Liver (tissue), 3 donors: ENCODE measurements at regions not wholly inside any gene's neighbourhood (a gene's known extent, or its start where the extent isn't known, plus 50 kb on each side); places are given as distances from the start of the nearest gene placed in this dataset.

Experiments used
- GABPA ChIP-seq, 2 donors: IDR thresholded peaks in 1 of 2; conservative IDR thresholded peaks in 1 of 2; 2 replicates each; pipeline ENCODE4 v1.6.1; 2016; ENCODE audit warnings: antibody characterized with exemption in 2 of 2, mild to moderate bottlenecking in 1 of 2, moderate library complexity in 1 of 2
- HNF4A ChIP-seq, 2 donors: conservative IDR thresholded peaks; 2 replicates each; pipeline ENCODE4 v1.6.1; 2016; ENCODE audit warnings: antibody characterized with exemption in 2 of 2, mild to moderate bottlenecking in 2 of 2
- HNF4G ChIP-seq: IDR thresholded peaks from 2 replicates; pipeline ENCODE4 v1.6.1; 2016; ENCODE audit warnings: antibody characterized with exemption
- JUND ChIP-seq, 2 donors: IDR thresholded peaks; 2 replicates each; pipeline ENCODE4 v1.6.1; 2016; ENCODE audit warnings: antibody characterized with exemption in 2 of 2
- RXRA ChIP-seq, 2 donors: IDR thresholded peaks; 2 replicates each; pipeline ENCODE4 v1.6.1; 2017 to 2018; ENCODE audit warnings: antibody characterized with exemption in 2 of 2, mild to moderate bottlenecking in 1 of 2
- SP1 ChIP-seq: IDR thresholded peaks from 2 replicates; pipeline ENCODE4 v1.6.1; 2018; ENCODE audit warnings: antibody characterized with exemption, mild to moderate bottlenecking
- TAF1 ChIP-seq: conservative IDR thresholded peaks from 2 replicates; pipeline ENCODE4 v1.6.1; 2016; ENCODE audit warnings: antibody characterized with exemption, mild to moderate bottlenecking
- TF ChIP-seq, protein P1 (sequence below): IDR thresholded peaks from 2 replicates; pipeline ENCODE4 v1.6.1; 2016; ENCODE audit warnings: antibody characterized with exemption
- TF ChIP-seq, protein P2 (sequence below): fragments of 150-350 bp; IDR thresholded peaks from 2 replicates; pipeline ENCODE4 v1.5.1; 2017; ENCODE audit warnings: improper control_type of control experiment, low read depth, low read length; ENCODE audit not compliant: missing input control
- TF ChIP-seq, protein P3 (sequence below): IDR thresholded peaks from 2 replicates; pipeline ENCODE4 v1.6.1; 2016; ENCODE audit warnings: antibody characterized with exemption, mild to moderate bottlenecking
- TF ChIP-seq, protein P4 (sequence below): IDR thresholded peaks from 2 replicates; pipeline ENCODE4 v1.6.1; 2016; ENCODE audit warnings: antibody characterized with exemption
- donor health status: healthy.
- donor health status: healthy.

DNA sequence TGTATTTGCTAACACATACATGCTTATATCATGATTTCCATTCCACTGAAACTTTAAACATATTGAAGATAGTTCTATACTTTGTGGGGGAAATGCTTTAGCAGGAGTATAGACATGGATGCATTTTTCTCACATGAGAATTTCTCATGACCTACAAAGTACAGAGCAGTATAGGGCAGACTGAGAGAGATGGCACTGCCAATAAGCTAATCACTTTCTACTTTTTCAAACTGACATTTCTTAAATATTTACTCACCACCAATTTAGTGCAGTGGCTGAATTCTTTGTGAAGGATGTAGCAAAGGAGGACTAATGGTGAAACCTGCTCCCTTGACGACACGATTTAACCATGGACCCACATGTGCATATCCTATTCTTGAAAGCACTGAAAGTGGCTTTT lies 923.5 kb downstream of the ADGRL2 start:
- TF ChIP-seq JUND (IDR thresholded peaks at IDR 0.05), result no peak
- TF ChIP-seq, protein P1, sequence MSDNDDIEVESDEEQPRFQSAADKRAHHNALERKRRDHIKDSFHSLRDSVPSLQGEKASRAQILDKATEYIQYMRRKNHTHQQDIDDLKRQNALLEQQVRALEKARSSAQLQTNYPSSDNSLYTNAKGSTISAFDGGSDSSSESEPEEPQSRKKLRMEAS, result no peak
- TF ChIP-seq, protein P2, sequence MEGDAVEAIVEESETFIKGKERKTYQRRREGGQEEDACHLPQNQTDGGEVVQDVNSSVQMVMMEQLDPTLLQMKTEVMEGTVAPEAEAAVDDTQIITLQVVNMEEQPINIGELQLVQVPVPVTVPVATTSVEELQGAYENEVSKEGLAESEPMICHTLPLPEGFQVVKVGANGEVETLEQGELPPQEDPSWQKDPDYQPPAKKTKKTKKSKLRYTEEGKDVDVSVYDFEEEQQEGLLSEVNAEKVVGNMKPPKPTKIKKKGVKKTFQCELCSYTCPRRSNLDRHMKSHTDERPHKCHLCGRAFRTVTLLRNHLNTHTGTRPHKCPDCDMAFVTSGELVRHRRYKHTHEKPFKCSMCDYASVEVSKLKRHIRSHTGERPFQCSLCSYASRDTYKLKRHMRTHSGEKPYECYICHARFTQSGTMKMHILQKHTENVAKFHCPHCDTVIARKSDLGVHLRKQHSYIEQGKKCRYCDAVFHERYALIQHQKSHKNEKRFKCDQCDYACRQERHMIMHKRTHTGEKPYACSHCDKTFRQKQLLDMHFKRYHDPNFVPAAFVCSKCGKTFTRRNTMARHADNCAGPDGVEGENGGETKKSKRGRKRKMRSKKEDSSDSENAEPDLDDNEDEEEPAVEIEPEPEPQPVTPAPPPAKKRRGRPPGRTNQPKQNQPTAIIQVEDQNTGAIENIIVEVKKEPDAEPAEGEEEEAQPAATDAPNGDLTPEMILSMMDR, result no peak
- TF ChIP-seq, protein P3, sequence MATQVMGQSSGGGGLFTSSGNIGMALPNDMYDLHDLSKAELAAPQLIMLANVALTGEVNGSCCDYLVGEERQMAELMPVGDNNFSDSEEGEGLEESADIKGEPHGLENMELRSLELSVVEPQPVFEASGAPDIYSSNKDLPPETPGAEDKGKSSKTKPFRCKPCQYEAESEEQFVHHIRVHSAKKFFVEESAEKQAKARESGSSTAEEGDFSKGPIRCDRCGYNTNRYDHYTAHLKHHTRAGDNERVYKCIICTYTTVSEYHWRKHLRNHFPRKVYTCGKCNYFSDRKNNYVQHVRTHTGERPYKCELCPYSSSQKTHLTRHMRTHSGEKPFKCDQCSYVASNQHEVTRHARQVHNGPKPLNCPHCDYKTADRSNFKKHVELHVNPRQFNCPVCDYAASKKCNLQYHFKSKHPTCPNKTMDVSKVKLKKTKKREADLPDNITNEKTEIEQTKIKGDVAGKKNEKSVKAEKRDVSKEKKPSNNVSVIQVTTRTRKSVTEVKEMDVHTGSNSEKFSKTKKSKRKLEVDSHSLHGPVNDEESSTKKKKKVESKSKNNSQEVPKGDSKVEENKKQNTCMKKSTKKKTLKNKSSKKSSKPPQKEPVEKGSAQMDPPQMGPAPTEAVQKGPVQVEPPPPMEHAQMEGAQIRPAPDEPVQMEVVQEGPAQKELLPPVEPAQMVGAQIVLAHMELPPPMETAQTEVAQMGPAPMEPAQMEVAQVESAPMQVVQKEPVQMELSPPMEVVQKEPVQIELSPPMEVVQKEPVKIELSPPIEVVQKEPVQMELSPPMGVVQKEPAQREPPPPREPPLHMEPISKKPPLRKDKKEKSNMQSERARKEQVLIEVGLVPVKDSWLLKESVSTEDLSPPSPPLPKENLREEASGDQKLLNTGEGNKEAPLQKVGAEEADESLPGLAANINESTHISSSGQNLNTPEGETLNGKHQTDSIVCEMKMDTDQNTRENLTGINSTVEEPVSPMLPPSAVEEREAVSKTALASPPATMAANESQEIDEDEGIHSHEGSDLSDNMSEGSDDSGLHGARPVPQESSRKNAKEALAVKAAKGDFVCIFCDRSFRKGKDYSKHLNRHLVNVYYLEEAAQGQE, result no peak
- TF ChIP-seq SP1, result no peak
- TF ChIP-seq HNF4A (conservative IDR thresholded peaks at IDR 0.05), result no peak
- no peak for TF ChIP-seq RXRA (IDR thresholded peaks at IDR 0.05)
- TF ChIP-seq TAF1, result no peak
- TF ChIP-seq GABPA (IDR thresholded peaks at IDR 0.05 in 1 of 2, conservative IDR thresholded peaks at IDR 0.05 in 1 of 2), result no peak
- TF ChIP-seq HNF4G, result no peak
- TF ChIP-seq, protein P4, sequence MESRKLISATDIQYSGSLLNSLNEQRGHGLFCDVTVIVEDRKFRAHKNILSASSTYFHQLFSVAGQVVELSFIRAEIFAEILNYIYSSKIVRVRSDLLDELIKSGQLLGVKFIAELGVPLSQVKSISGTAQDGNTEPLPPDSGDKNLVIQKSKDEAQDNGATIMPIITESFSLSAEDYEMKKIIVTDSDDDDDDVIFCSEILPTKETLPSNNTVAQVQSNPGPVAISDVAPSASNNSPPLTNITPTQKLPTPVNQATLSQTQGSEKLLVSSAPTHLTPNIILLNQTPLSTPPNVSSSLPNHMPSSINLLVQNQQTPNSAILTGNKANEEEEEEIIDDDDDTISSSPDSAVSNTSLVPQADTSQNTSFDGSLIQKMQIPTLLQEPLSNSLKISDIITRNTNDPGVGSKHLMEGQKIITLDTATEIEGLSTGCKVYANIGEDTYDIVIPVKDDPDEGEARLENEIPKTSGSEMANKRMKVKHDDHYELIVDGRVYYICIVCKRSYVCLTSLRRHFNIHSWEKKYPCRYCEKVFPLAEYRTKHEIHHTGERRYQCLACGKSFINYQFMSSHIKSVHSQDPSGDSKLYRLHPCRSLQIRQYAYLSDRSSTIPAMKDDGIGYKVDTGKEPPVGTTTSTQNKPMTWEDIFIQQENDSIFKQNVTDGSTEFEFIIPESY, result no peak
